A549 (cell line): ENCODE measurements at regions not wholly inside any gene's neighbourhood (a gene's known extent, or its start where the extent isn't known, plus 50 kb on each side); places are given as distances from the start of the nearest gene placed in this dataset.

Source experiments
- ATAC-seq, 2 experiments: fragments of 200-7000 bp in 1 of 2; fragments of >200 bp in 1 of 2; cut with Nextera tagmentation in 1 of 2; cut with Tn5 transposase in 1 of 2; 3 replicates each; pipeline versions ENCODE4 v1.8.0 to v1.9.1; 2018 to 2020; ENCODE audit warnings: mild to moderate bottlenecking in 1 of 2, moderate library complexity in 1 of 2
- CTCF ChIA-PET: fragments of 300-600 bp; sonication (Branson Sonifier 250); formaldehyde crosslinking; extraction: SDS; loops from one replicate; lab custom pipeline; 2021; ENCODE audit warnings: antibody characterized with exemption, inconsistent platforms; lab: Yijun Ruan, JAX
- POLR2A ChIA-PET: fragments of 350-600 bp; formaldehyde crosslinking; extraction: SDS; loops from one replicate; lab custom pipeline; 2021; ENCODE audit warnings: antibody characterized with exemption, inconsistent platforms; lab: Yijun Ruan, JAX
- DNase-seq, 2 experiments: peaks; one replicate each; pipeline versions ENCODE4 v3.0.0 to v3.0.0-alpha.2; 2011 to 2016; ENCODE audit warnings: low read depth in 1 of 2, low spot score in 1 of 2
- FAIRE-seq: peaks from 2 replicates; lab custom pipeline; 2011; peaks lifted over from hg19 to GRCh38; lab: Jason Lieb, UNC
- H3K27ac ChIP-seq, 2 experiments: fragments of >200 bp; sonication (Bioruptor Twin); formaldehyde crosslinking; 3 replicates each; pipeline ENCODE4 v1.5.1; 2016 to 2017
- H3K4me1 ChIP-seq: fragments of >200 bp; sonication (Bioruptor Twin); formaldehyde crosslinking; 3 replicates; pipeline ENCODE4 v1.6.1; 2016
- H3K4me2 ChIP-seq: fragments of >200 bp; sonication (Bioruptor Twin); formaldehyde crosslinking; 3 replicates; pipeline ENCODE4 v1.6.1; 2016
- H3K4me3 ChIP-seq: fragments of >200 bp; sonication (Bioruptor Twin); formaldehyde crosslinking; 3 replicates; pipeline ENCODE4 v1.5.1; 2016
- H3K9me3 ChIP-seq: fragments of >200 bp; sonication (Bioruptor Twin); formaldehyde crosslinking; 3 replicates; pipeline ENCODE4 v1.6.1; 2016
- BHLHE40 ChIP-seq: IDR thresholded peaks from 2 replicates; pipeline ENCODE4 v1.6.1; 2012; ENCODE audit warnings: low read depth, low read length, inconsistent platforms
- CBX8 ChIP-seq: fragments of 200-600 bp; sonication (generic); IDR thresholded peaks from 2 replicates; pipeline ENCODE4 v1.6.1; 2016
- CEBPB ChIP-seq, 2 experiments: fragments of >200 bp in 1 of 2; sonication (Bioruptor Twin) in 1 of 2; formaldehyde crosslinking in 1 of 2; IDR thresholded peaks; 2 replicates each; pipeline ENCODE4 v1.6.1; 2012 to 2016
- CTCF ChIP-seq: fragments of >200 bp; sonication (Bioruptor Twin); formaldehyde crosslinking; IDR thresholded peaks from 3 replicates; pipeline ENCODE4 v1.5.1; 2016
- E2F6 ChIP-seq: IDR thresholded peaks from 2 replicates; pipeline ENCODE4 v1.6.1; 2012; ENCODE audit warnings: low read depth, borderline replicate concordance
- EHMT2 ChIP-seq: fragments of 200-600 bp; sonication (generic); IDR thresholded peaks from 2 replicates; pipeline ENCODE4 v1.6.1; 2016; ENCODE audit warnings: antibody characterized with exemption, low read depth, mild to moderate bottlenecking, moderate library complexity
- EP300 ChIP-seq, 2 experiments: fragments of >200 bp; sonication (Bioruptor Twin); formaldehyde crosslinking; IDR thresholded peaks; 2 replicates in 1 of 2; 3 replicates in 1 of 2; pipeline ENCODE4 v1.6.1; 2016 to 2017
- ESRRA ChIP-seq: fragments of 150-350 bp; IDR thresholded peaks from 2 replicates; pipeline ENCODE4 v1.6.1; 2014; ENCODE audit warnings: mild to moderate bottlenecking, low read length, borderline replicate concordance
- FOSB ChIP-seq: fragments of 250-450 bp; sonication (Bioruptor Pico); IDR thresholded peaks from 2 replicates; pipeline ENCODE4 v1.5.0; 2020; ENCODE audit warnings: mild to moderate bottlenecking, moderate library complexity
- FOSL2 ChIP-seq, 2 experiments: fragments of 450-650 bp in 1 of 2; fragments of >200 bp in 1 of 2; sonication (Bioruptor Twin) in 1 of 2; formaldehyde crosslinking; IDR thresholded peaks; 2 replicates each; pipeline versions ENCODE4 v1.5.0 to v1.6.1; 2016 to 2020; ENCODE audit warnings: mild to moderate bottlenecking in 1 of 2, moderate library complexity in 1 of 2
- FOXS1 ChIP-seq: fragments of 250-450 bp; sonication (Bioruptor Pico); IDR thresholded peaks from 2 replicates; pipeline ENCODE4 v1.5.0; 2020; ENCODE audit warnings: mild to moderate bottlenecking, moderate library complexity
- GATA3 ChIP-seq: IDR thresholded peaks from 2 replicates; pipeline ENCODE4 v1.6.1; 2012; ENCODE audit warnings: borderline replicate concordance
- HES2 ChIP-seq: fragments of >200 bp; sonication (Bioruptor Twin); formaldehyde crosslinking; IDR thresholded peaks from 2 replicates; pipeline ENCODE4 v1.6.1; 2016
- HEYL ChIP-seq: fragments of 250-450 bp; sonication (Bioruptor Pico); IDR thresholded peaks from 2 replicates; pipeline ENCODE4 v1.8.0; 2021; ENCODE audit warnings: mild to moderate bottlenecking, moderate library complexity
- HOXB13 ChIP-seq: fragments of 250-450 bp; sonication (Bioruptor Pico); IDR thresholded peaks from 2 replicates; pipeline ENCODE4 v1.5.0; 2020; ENCODE audit warnings: low read depth, mild to moderate bottlenecking, moderate library complexity
- JUN ChIP-seq, 2 experiments: fragments of >200 bp; sonication (Bioruptor Twin); formaldehyde crosslinking; IDR thresholded peaks; 2 replicates in 1 of 2; 3 replicates in 1 of 2; pipeline ENCODE4 v1.6.1; 2016 to 2017
- MAX ChIP-seq: IDR thresholded peaks from 2 replicates; pipeline ENCODE4 v1.6.1; 2012
- NFE2L2 ChIP-seq: fragments of 150-350 bp; conservative IDR thresholded peaks from 2 replicates; pipeline ENCODE4 v1.6.1; 2014; ENCODE audit warnings: low read length
- NR3C1 ChIP-seq: fragments of >200 bp; sonication (Bioruptor Twin); formaldehyde crosslinking; IDR thresholded peaks from 3 replicates; pipeline ENCODE4 v1.6.1; 2017
- PHF8 ChIP-seq: fragments of 200-600 bp; sonication (generic); IDR thresholded peaks from 2 replicates; pipeline ENCODE4 v1.6.1; 2016; ENCODE audit warnings: low read depth, mild to moderate bottlenecking, antibody characterized with exemption, moderate library complexity, borderline replicate concordance
- POLR2A ChIP-seq: IDR thresholded peaks from 2 replicates; pipeline ENCODE4 v1.6.1; 2012; ENCODE audit warnings: mild to moderate bottlenecking, low read length
- RAD21 ChIP-seq, 2 experiments: fragments of >200 bp in 1 of 2; sonication (Bioruptor Twin) in 1 of 2; formaldehyde crosslinking in 1 of 2; IDR thresholded peaks in 1 of 2; conservative IDR thresholded peaks in 1 of 2; 2 replicates in 1 of 2; 3 replicates in 1 of 2; pipeline ENCODE4 v1.6.1; 2012 to 2018; ENCODE audit warnings: inconsistent platforms in 1 of 2
- RCOR1 ChIP-seq: fragments of 150-350 bp; IDR thresholded peaks from 2 replicates; pipeline ENCODE4 v1.6.1; 2014; ENCODE audit warnings: antibody characterized with exemption, low read length, low read depth
- RFX5 ChIP-seq: fragments of 450-650 bp; IDR thresholded peaks from 2 replicates; pipeline ENCODE4 v1.7.1; 2014; ENCODE audit warnings: antibody characterized with exemption, mild to moderate bottlenecking, moderate library complexity
- SMC3 ChIP-seq: fragments of >200 bp; sonication (Bioruptor Twin); formaldehyde crosslinking; IDR thresholded peaks from 3 replicates; pipeline ENCODE4 v1.6.1; 2018; ENCODE audit warnings: inconsistent platforms
- ZC3H11A ChIP-seq: fragments of 450-650 bp; IDR thresholded peaks from 2 replicates; pipeline ENCODE4 v1.6.1; 2014; ENCODE audit warnings: antibody characterized with exemption, mild to moderate bottlenecking
- ZNF302 ChIP-seq: fragments of 250-450 bp; sonication (Bioruptor Pico); IDR thresholded peaks from 2 replicates; pipeline ENCODE4 v1.9.0; 2021; ENCODE audit warnings: inconsistent platforms, mild to moderate bottlenecking, moderate library complexity
- ZSCAN20 ChIP-seq: fragments of 250-450 bp; sonication (Bioruptor Pico); IDR thresholded peaks from 2 replicates; pipeline ENCODE4 v1.8.0; 2022; ENCODE audit warnings: mild to moderate bottlenecking, moderate library complexity
- WGBS: methylation state at CpG from one replicate; pipeline ENCODE4 v1.1.6; 2017; ENCODE audit errors: missing lambda C conversion rate; 5-methylcytosine and 5-hydroxymethylcytosine counted together

GRCh38 chr1:8239306-8240023, 78.4 kb upstream of the SLC45A1 start:
- H3K4me2 ChIP-seq = peak overlapping the region; percentile 65

GRCh38 chr1:8239039-8239305, 78.9 kb upstream of the SLC45A1 start:
- peak overlapping the region; percentile 65 for H3K4me2 ChIP-seq
- peak in 1 of 2 experiments; percentile 78; a peak in 3 of 6 replicates for ATAC-seq
- H3K9me3 ChIP-seq = no peaks in the 10 kb centered on the region
- peak overlapping the region; percentile 91 to 95 for H3K27ac ChIP-seq
- peak in 1 of 2 experiments; percentile 78 for DNase-seq
- no peak for TF ChIP-seq HOXB13 (CRISPR knock-in tag)
- no peak for TF ChIP-seq BHLHE40
- peak; percentile 36 to 81; a peak in 2 of 4 replicates for TF ChIP-seq CEBPB (IDR thresholded peaks at IDR 0.05)
- TF ChIP-seq PHF8 = no peak
- no peak for TF ChIP-seq POLR2A
- TF ChIP-seq SMC3 = peak; percentile 49; the same call in 2 of the 3 replicates
- TF ChIP-seq CTCF = peak; percentile 32; the same call in 1 of the 3 replicates
- TF ChIP-seq RAD21 (conservative IDR thresholded peaks at IDR 0.05 in 1 of 2, IDR thresholded peaks at IDR 0.05 in 1 of 2) = peak in 1 of 2 experiments; percentile 50; a peak in 3 of 5 replicates
- no peak for TF ChIP-seq NR3C1
- POLR2A ChIA-PET = interaction anchor here (0.6 to 0.9 kb wide), 2 partner anchors 75 to 103 kb away, joined by 3 to 4 read pairs; no protein-coding TSS in a partner anchor
- CTCF ChIA-PET = interaction anchor here (0.9 to 2.4 kb wide), 10 partner anchors 17 to 224 kb away, joined by 3 to 9 read pairs (median 4); no protein-coding TSS in a partner anchor
- WGBS = 33% methylated on average over 5 of the region's 5 CpGs
- FAIRE-seq = no peak
- H3K4me1 ChIP-seq = peaks cover 35% of the 10 kb centered on the region
- H3K4me3 ChIP-seq = no peak overlapping the region

More at GRCh38 chr1:8239306-8240023, 78.4 kb upstream of the SLC45A1 start:
- peak in 1 of 2 experiments; percentile 58 for DNase-seq
- Histone ChIP-seq H3K4me3 (no peak overlapping the region), H3K4me1 (peaks cover 35% of the 10 kb centered on the region), H3K27ac (peak overlapping the region; percentile 91 to 95), H3K9me3 (no peaks in the 10 kb centered on the region)
- ATAC-seq = peak in 1 of 2 experiments; percentile 51; a peak in 3 of 6 replicates
- POLR2A ChIA-PET = interaction anchor here (0.6 kb wide), 1 partner anchor 104 kb away, joined by 4 read pairs; no protein-coding TSS in a partner anchor
- FAIRE-seq = no peak
- no peak for TF ChIP-seq CBX8
- no peak for TF ChIP-seq EHMT2
- no peak for TF ChIP-seq FOSL2 (IDR thresholded peaks at IDR 0.05)
- no peak for TF ChIP-seq FOSL2 (CRISPR knock-in tag; IDR thresholded peaks at IDR 0.05)
- no peak for TF ChIP-seq ZC3H11A
- TF ChIP-seq FOXS1 (CRISPR knock-in tag) = no peak
- TF ChIP-seq HEYL (CRISPR knock-in tag) = no peak
- no peak for TF ChIP-seq MAX
- TF ChIP-seq FOSB (CRISPR knock-in tag) = no peak
- no peak for TF ChIP-seq JUN (IDR thresholded peaks at IDR 0.05)
- TF ChIP-seq EP300 (IDR thresholded peaks at IDR 0.05) = no peak
- no peak for TF ChIP-seq ZSCAN20 (CRISPR knock-in tag)
- TF ChIP-seq GATA3 = no peak
- TF ChIP-seq CTCF = no peak
- TF ChIP-seq RFX5 = no peak
- TF ChIP-seq NFE2L2 = no peak
- TF ChIP-seq HES2 = no peak
- no peak for TF ChIP-seq ESRRA
- TF ChIP-seq E2F6 = no peak
- TF ChIP-seq ZNF302 (CRISPR knock-in tag) = no peak
- no peak for TF ChIP-seq RCOR1
- CTCF ChIA-PET = interaction anchor here (0.7 to 2.4 kb wide), 10 partner anchors 38 to 225 kb away, joined by 3 to 9 read pairs (median 4); no protein-coding TSS in a partner anchor
- WGBS = 79% methylated on average over 14 of the region's 14 CpGs
